GM21825 (cell line): ENCODE measurements at regions not wholly inside any gene's neighbourhood (a gene's known extent, or its start where the extent isn't known, plus 50 kb on each side); places are given as distances from the start of the nearest gene placed in this dataset.

Experiments used
- ATAC-seq: cut with Tn5 transposase; IDR thresholded peaks from one replicate; pipeline ENCODE4 v1.9.1; 2021; ENCODE audit warnings: mild to moderate bottlenecking, moderate library complexity; ENCODE audit not compliant: unreplicated experiment

DNA sequence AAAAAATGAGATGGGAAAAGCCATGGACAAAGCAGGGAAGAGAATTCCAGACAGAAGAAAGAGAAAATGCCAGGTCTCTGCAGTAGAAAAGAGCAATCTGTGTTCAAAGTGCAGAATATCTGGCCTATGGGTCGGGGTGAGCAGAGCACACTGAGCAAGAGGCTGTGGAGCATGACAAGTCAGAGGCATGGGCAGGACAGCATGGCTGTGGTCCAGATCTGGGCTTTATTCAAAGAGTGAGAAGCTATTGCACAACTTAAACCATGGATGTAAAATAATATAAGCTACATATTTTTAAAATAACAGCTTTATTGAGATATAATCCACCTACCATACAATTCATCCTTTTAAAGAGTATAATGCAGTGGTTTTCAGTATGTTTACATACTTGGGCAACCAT is 133.1 kb upstream of the SPDL1 start:
- ATAC-seq: no peak

DNA sequence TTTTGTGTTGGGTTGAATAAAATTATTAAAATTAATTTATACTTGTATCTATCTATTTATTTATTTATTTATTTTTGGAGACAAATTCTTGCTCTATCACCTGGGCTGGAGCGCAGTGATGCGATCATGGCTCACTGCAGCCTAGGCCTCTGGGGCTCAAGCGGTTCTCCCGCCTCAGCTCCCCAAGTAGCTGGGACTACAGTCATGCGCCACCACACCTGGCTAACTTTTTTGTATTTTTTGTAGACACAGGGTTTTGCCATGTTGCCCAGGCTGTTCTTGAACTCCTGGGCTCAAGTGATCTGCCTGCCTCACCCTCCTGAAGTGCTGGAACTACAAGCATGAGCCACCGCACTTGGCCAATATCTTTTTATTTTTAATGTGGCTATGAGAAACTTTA is 134.7 kb upstream of the SPDL1 start:
- no peak for ATAC-seq

DNA sequence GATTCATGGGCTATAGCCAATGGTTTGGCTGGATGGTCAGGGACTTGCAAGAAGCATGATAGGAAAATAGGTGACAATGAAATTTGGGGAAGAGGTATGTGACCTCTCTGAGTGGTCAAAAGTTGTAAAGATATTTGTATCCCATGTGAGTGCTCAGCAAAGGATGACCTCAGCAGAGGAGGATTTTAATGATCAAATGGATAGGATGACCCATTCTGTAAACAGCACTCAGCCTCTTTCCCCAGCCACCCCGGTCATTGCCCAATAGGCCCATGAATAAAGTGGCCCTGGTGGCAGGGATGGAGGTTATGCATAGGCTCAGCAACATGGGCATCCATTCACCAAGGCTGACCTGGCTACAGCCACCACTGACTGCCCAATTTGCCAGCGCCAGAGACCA is 138.4 kb upstream of the SPDL1 start:
- no peak for ATAC-seq

GRCh38 chr5:169442913-169443784 is 140.4 kb upstream of the SPDL1 start:
- no peak for ATAC-seq

GRCh38 chr5:169442403-169442874 is 141.1 kb upstream of the SPDL1 start:
- no peak for ATAC-seq

DNA sequence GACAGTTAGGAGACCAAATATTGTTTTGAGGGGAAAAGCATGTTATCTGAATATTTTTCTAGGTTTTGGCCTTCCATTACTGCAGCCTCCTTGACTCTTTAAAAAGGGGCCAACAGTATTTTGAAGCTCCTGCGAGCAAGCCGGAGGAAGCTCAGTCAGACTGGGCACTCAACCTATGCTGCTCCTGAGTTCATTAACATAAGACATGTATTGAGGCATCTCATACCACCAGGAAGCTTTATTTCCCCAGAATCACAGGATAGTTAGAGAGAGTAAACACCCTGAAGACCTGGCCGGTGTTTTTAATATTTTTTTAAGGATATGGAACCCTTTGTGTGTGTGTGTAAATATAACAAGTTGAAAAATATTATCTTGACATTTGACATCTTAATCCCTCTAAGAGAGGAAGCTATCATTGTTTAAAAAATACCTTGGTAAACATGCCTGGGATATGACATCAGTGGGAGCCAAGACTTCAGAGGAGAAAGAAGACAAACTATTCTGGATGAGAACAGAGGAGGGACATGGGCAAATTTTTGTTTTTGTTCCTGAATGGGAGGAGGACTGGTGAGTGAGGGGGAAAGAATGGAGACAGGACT is 139.3 kb upstream of the SLIT3 start:
- no peak for ATAC-seq

GRCh38 chr5:169439362-169439761 is 138.4 kb upstream of the SLIT3 start:
- ATAC-seq: no peak

DNA sequence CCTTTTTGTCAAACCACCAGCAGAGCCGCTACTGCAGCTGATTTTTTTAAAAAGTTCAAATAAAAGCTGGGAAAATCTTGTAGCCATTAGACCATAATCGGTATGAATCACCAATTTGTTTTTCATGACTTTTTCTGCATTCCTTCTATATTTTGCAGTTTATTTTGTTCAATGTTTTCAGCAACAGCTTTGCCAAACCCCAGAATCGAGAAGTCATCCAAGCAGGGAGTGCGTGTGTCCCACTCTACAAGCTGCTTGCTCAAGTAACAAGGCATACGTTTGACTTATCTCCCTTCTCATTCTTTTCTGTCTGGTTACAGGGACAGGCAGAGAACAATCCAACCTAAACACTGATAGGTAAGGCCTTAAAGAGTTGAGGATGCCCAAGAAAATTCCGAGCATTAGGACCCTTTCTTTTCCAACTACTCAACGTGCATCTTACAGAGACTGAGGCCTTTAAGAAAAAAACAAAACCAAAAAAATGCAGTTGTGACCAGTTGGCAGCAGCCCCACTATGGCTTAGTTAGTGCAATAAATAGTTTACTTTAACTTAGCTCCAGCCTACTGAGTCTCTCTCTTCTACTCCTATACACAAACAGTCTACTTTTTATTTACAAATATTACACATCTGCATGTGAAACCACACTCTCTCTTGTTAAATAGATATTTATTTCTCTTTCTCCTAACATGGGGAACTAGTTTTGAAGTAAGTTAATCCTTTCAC is 134.7 kb upstream of the SLIT3 start:
- ATAC-seq: no peak

DNA sequence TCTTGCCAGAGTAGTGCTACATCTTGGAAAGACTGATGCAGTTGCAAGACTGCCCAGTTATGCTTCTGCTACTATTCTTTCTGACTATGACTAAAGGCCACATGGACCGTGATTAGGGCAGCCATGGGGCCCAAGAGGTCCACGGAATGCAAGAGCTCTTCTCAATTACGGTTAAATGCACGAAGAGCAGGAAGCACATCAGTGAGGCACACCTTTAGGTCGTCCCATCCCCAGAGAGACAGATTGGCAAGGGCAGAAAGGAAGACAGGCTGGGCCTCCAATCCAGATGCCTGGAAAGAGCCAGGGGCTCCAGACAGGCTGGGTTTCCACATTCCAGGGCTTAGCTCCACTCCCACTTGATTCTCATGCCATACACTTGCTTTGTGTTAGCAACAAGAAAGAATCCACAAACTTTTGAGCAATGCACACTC is 132.3 kb upstream of the SLIT3 start:
- no peak for ATAC-seq

- no peak for ATAC-seq
These were observed 130.4 kb upstream of the SLIT3 start for GRCh38 chr5:169431386-169431785.

GRCh38 chr5:169430671-169431070 is 129.7 kb upstream of the SLIT3 start:
- no peak for ATAC-seq

DNA sequence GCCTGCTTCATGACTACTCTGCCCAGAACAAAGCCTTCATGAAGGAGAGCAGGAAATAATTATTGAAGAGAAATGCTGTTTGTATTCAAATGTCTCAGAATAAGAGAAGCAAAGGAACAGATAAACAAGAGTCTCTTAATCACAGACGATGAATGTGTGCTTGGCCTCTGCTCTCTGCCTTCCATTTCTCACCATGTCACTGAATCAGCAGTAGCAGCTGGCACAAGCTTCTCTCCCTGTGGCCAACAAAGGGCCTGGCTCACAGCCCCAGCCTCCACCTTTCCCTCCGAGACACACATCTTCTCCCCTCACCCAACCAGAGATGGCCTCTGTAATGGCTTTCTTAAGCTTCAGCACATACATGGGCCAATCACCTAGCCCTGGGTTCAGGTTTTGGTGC is 128.1 kb upstream of the SLIT3 start:
- ATAC-seq: no peak

DNA sequence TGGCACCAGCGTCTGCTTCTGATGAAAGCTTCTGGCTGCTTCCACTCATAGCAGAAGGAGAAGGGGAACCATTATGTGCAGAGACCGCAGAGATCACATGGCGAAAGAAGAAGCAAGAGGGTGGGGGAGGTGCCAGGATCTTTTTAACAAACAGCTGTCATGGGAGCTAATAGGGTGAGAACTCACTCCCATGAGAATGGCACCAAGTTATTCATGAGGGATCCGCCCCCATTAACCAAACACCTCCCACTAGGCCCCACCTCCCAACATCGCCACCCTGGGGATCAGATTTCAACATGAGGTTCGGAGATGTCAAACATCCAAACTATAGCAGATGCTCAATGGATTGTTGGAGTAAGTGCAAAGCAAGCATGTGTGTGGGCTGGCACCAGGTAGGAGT is 125.8 kb upstream of the SLIT3 start:
- ATAC-seq: no peak

GRCh38 chr5:169424670-169425378 is 123.9 kb upstream of the SLIT3 start:
- ATAC-seq: no peak

- ATAC-seq: no peak
These were observed 123.3 kb upstream of the SLIT3 start for GRCh38 chr5:169424279-169424655.

- ATAC-seq: no peak
These were observed 122.8 kb upstream of the SLIT3 start for GRCh38 chr5:169423580-169424278.

- ATAC-seq: no peak
These were observed 121.1 kb upstream of the SLIT3 start for GRCh38 chr5:169422087-169422486.

- ATAC-seq: no peak
These were observed 120.7 kb upstream of the SLIT3 start for GRCh38 chr5:169421677-169422076.

DNA sequence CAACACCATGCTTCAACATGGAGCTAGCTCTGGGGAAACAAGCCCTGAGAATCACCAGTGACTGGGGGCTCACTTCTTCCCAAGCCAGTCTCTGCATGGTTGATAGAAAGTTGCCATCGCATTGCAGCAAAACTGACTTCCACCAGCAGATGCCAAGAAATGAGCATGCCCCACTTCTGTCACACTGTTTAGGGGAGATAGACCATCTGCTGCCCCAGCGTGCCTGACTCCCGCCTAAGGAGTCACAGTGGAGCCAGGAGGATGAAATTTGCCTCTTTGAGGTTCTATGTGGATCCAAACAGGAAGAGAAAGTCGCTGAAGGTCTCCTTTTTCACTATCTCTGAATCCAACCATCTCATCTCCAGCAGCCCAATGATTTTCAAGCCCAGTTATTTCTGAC is 116.7 kb upstream of the SLIT3 start:
- ATAC-seq: no peak

- peak; percentile 89 for ATAC-seq
These were observed 115.8 kb upstream of the SLIT3 start for GRCh38 chr5:169416583-169417196.
